Esophagus squamous epithelium (tissue), 5 donors: ENCODE measurements at regions not wholly inside any gene's neighbourhood (a gene's known extent, or its start where the extent isn't known, plus 50 kb on each side); places are given as distances from the start of the nearest gene placed in this dataset.

ENCODE experiments used
- DNase-seq: peaks from one replicate; lab custom pipeline; 2025; lab: John Stamatoyannopoulos, UW
- H3K27ac ChIP-seq, 4 donors: fragments of 200-600 bp; sonication (generic); one replicate each; pipeline ENCODE4 v1.5.1; 2016 to 2019; ENCODE audit warnings: mild to moderate bottlenecking in 1 of 4
- H3K27me3 ChIP-seq, 4 donors: fragments of 200-600 bp; sonication (generic); 1 replicate in 3 of 4; 2 replicates in 1 of 4; pipeline versions ENCODE4 v1.5.1 to v1.6.0; 2017 to 2021; ENCODE audit warnings: antibody characterized with exemption in 1 of 4
- H3K36me3 ChIP-seq, 3 donors: fragments of 200-600 bp; sonication (generic); one replicate each; pipeline ENCODE4 v1.5.1; 2016 to 2019
- H3K4me1 ChIP-seq, 3 donors: fragments of 200-600 bp; sonication (generic); one replicate each; pipeline ENCODE4 v1.5.1; 2017 to 2019
- H3K4me3 ChIP-seq, 4 donors: fragments of 200-600 bp; sonication (generic); 1 replicate in 3 of 4; 2 replicates in 1 of 4; pipeline ENCODE4 v1.5.1; 2016 to 2019; ENCODE audit warnings: mild to moderate bottlenecking in 2 of 4, moderate library complexity in 1 of 4
- H3K9me3 ChIP-seq, 3 donors: fragments of 200-600 bp; sonication (generic); one replicate each; pipeline ENCODE4 v1.5.1; 2016 to 2019
- CTCF ChIP-seq, 6 experiments: fragments of 450-650 bp in 4 of 6; fragments of 200-600 bp in 2 of 6; sonication (generic) in 2 of 6; IDR thresholded peaks; one replicate each; pipeline ENCODE4 v1.5.1; 2016 to 2019; ENCODE audit warnings: antibody characterized with exemption in 6 of 6, mild to moderate bottlenecking in 4 of 6, moderate library complexity in 4 of 6
- POLR2A ChIP-seq, 4 donors: fragments of 450-650 bp; IDR thresholded peaks; one replicate each; pipeline ENCODE4 v1.6.1; 2017; ENCODE audit warnings: antibody characterized with exemption in 4 of 4, mild to moderate bottlenecking in 4 of 4, moderate library complexity in 3 of 4
- WGBS, 2 donors: methylation state at CpG; one replicate each; pipeline ENCODE4 v1.1.5; 2018; 5-methylcytosine and 5-hydroxymethylcytosine counted together
- intact Hi-C: fragments of 100-400 bp; cut with DNase I; formaldehyde crosslinking; loops from one replicate; pipeline ENCODE4 v1.15.0; 2022
- donor health status: DM: yes; HTN: yes; CAD: no.

- H3K27ac ChIP-seq, result no peak overlapping the region
- H3K4me3 ChIP-seq, result no peak overlapping the region
- H3K27me3 ChIP-seq, result no peaks in the 10 kb centered on the region
- no peaks in the 10 kb centered on the region for H3K9me3 ChIP-seq
- intact Hi-C loops, result loop anchor here (10.0 kb wide), 1 partner anchor 55 kb away; no protein-coding TSS in a partner anchor
- H3K36me3 ChIP-seq, result no peaks in the 10 kb centered on the region
- H3K4me1 ChIP-seq, result peaks cover 13 to 66% (median 15%) of the 10 kb centered on the region in 3 donors
- WGBS, 2 donors, result 82 to 90% methylated on average over 8 of the region's 8 CpGs
- DNase-seq, result no peak
- TF ChIP-seq CTCF (IDR thresholded peaks at IDR 0.05) (no peak), POLR2A (IDR thresholded peaks at IDR 0.05) (no peak)
Observed at GRCh38 chr9:759541-759940, 82.0 kb upstream of the DMRT1 start.

GRCh38 chr9:759983-760736, 81.3 kb upstream of the DMRT1 start:
- 83 to 85% methylated on average over 7 to 8 of the region's 10 CpGs for WGBS, 2 donors
- no peak for DNase-seq
- intact Hi-C loops, result loop anchor here (5.0 to 10.0 kb wide), 2 partner anchors 55 to 148 kb away; no protein-coding TSS in a partner anchor

GRCh38 chr9:761176-761792, 80.2 kb upstream of the DMRT1 start:
- Histone ChIP-seq H3K4me1 (peaks cover 3 to 54% (median 7%) of the 10 kb centered on the region in 3 donors), H3K27me3 (no peaks in the 10 kb centered on the region), H3K27ac (peak overlapping the region in 3 of 4 donors; percentile 28 to 45 (median 32)), H3K9me3 (no peaks in the 10 kb centered on the region), H3K4me3 (no peak overlapping the region), H3K36me3 (no peaks in the 10 kb centered on the region)
- TF ChIP-seq POLR2A (IDR thresholded peaks at IDR 0.05), result no peak
- no peak for TF ChIP-seq CTCF (IDR thresholded peaks at IDR 0.05)
- no peak for DNase-seq
- intact Hi-C loops, result loop anchor here (5.0 kb wide), 1 partner anchor 149 kb away; no protein-coding TSS in a partner anchor
- WGBS, 2 donors, result 35 to 44% methylated on average over 6 to 7 of the region's 7 CpGs

More at GRCh38 chr9:759983-760736, 81.3 kb upstream of the DMRT1 start:
- no peaks in the 10 kb centered on the region for H3K36me3 ChIP-seq
- no peaks in the 10 kb centered on the region for H3K27me3 ChIP-seq
- H3K4me3 ChIP-seq, result no peak overlapping the region
- no peak for TF ChIP-seq CTCF (IDR thresholded peaks at IDR 0.05)
- no peak for TF ChIP-seq POLR2A (IDR thresholded peaks at IDR 0.05)
- no peak overlapping the region for H3K27ac ChIP-seq
- peaks cover 11 to 65% (median 15%) of the 10 kb centered on the region in 3 donors for H3K4me1 ChIP-seq
- no peaks in the 10 kb centered on the region for H3K9me3 ChIP-seq

GRCh38 chr9:761793-762560, 79.5 kb upstream of the DMRT1 start:
- 88 to 97% methylated on average over 13 of the region's 13 CpGs for WGBS, 2 donors
- Histone ChIP-seq H3K9me3 (no peaks in the 10 kb centered on the region), H3K27ac (peak overlapping the region in 2 of 4 donors; percentile 28 to 45), H3K4me1 (peaks cover 3 to 51% (median 7%) of the 10 kb centered on the region in 3 donors), H3K27me3 (no peaks in the 10 kb centered on the region), H3K4me3 (no peak overlapping the region), H3K36me3 (no peaks in the 10 kb centered on the region)
- TF ChIP-seq CTCF (IDR thresholded peaks at IDR 0.05) (no peak), POLR2A (IDR thresholded peaks at IDR 0.05) (no peak)
- DNase-seq, result no peak
- intact Hi-C loops, result loop anchor here (5.0 kb wide), 1 partner anchor 150 kb away; no protein-coding TSS in a partner anchor
